GM10266 (cell line): ENCODE measurements at regions not wholly inside any gene's neighbourhood (a gene's known extent, or its start where the extent isn't known, plus 50 kb on each side); places are given as distances from the start of the nearest gene placed in this dataset.

ENCODE experiments used
- DNase-seq: peaks from one replicate; pipeline ENCODE4 v3.0.0; 2012; ENCODE audit errors: extremely low spot score
- CTCF ChIP-seq: IDR thresholded peaks from 2 replicates; pipeline ENCODE4 v1.5.1; 2012; ENCODE audit warnings: mild to moderate bottlenecking, low read depth; ENCODE audit not compliant: control insufficient read depth, insufficient read depth; ENCODE audit errors: missing control alignments

GRCh38 chr5:61215996-61216395 is 53.7 kb upstream of the SMIM15 start:
- no peak for TF ChIP-seq CTCF
- no peak for DNase-seq

DNA sequence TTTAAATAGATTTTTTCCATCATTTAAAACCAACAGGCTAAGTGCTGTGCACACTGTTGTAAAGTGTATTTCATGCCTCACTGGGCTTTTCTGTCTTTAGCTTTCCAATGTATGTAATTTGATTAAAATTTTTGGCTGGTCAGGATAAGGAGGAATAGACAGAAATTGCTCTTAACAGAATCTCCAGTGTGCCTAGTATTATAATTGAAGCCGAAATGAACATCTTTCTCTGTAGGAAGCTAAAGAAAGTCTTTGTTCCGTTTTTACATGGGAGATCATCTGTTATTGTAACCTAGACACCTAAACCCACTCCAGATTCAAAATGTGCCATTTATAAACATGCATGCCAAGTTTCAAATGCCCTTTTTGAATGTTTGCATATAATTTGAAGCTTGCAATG is 54.5 kb upstream of the SMIM15 start:
- no peak for DNase-seq

GRCh38 chr5:61217214-61217613 is 54.9 kb upstream of the SMIM15 start:
- no peak for TF ChIP-seq CTCF
- no peak for DNase-seq

More for the DNA sequence above, 54.5 kb upstream of the SMIM15 start:
- TF ChIP-seq CTCF: no peak

GRCh38 chr5:61228229-61228628 is 66.0 kb upstream of the SMIM15 start:
- TF ChIP-seq CTCF: no peak
- DNase-seq: no peak

- TF ChIP-seq CTCF: no peak
- no peak for DNase-seq
Measured at GRCh38 chr5:61228691-61229280, 66.5 kb upstream of the SMIM15 start.

DNA sequence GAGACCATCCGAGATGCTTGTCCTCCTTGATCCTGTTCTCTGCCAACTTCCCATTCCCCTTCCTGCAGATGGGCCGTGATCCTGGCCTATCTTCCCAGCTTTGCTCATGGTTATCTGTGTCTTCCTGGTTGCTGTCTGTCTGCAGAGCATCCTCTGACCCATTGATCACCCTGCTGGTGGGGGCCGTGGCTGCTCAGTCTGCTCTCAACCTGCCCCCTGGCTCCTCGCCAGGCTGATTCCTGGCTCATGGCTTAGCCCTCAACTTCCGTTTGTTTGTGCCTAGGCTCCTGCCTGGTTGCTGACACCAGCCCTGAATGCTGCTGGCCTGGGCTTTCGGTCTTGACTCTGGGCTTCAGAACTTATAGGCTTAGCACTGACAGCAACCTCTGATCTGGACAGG is 67.1 kb upstream of the SMIM15 start:
- DNase-seq: no peak
- no peak for TF ChIP-seq CTCF

- TF ChIP-seq CTCF: no peak
- no peak for DNase-seq
Measured at GRCh38 chr5:61230492-61230891, 68.2 kb upstream of the SMIM15 start.
